Transverse colon (tissue), 3 donors: ENCODE measurements at regions not wholly inside any gene's neighbourhood (a gene's known extent, or its start where the extent isn't known, plus 50 kb on each side); places are given as distances from the start of the nearest gene placed in this dataset.

ENCODE experiments used
- POLR2A ChIP-seq: fragments of 450-650 bp; IDR thresholded peaks from one replicate; pipeline ENCODE4 v1.6.1; 2016; ENCODE audit warnings: antibody characterized with exemption, mild to moderate bottlenecking, moderate library complexity
- TF ChIP-seq, protein P1 (sequence below), 5 experiments: fragments of 200-600 bp in 3 of 5; fragments of 450-650 bp in 2 of 5; sonication (generic) in 3 of 5; IDR thresholded peaks; 1 replicate in 2 of 5; 2 replicates in 3 of 5; pipeline ENCODE4 v1.5.1; 2016 to 2017; ENCODE audit warnings: antibody characterized with exemption in 5 of 5, inconsistent platforms in 3 of 5, mild to moderate bottlenecking in 2 of 5, moderate library complexity in 1 of 5

DNA sequence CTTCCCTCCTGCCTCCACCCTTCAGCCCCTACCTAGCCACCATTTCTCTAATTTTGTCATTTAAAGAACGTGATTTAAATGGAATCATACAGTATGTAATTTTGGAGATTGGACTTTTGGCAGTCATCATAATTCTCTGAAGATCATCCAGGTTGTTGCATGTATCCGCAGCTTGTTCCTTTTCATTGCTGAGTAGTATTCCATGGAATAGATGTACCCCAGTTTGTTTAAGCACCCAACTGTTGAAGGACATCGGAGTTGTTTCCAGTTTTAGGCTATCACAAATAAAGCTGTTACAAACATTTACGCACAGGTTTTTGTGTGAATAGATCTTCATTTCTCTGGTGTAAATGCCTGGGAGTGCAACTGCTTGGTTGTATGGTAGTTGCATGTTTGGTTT, 61.1 kb upstream of the PWP1 start:
- TF ChIP-seq, protein P1, sequence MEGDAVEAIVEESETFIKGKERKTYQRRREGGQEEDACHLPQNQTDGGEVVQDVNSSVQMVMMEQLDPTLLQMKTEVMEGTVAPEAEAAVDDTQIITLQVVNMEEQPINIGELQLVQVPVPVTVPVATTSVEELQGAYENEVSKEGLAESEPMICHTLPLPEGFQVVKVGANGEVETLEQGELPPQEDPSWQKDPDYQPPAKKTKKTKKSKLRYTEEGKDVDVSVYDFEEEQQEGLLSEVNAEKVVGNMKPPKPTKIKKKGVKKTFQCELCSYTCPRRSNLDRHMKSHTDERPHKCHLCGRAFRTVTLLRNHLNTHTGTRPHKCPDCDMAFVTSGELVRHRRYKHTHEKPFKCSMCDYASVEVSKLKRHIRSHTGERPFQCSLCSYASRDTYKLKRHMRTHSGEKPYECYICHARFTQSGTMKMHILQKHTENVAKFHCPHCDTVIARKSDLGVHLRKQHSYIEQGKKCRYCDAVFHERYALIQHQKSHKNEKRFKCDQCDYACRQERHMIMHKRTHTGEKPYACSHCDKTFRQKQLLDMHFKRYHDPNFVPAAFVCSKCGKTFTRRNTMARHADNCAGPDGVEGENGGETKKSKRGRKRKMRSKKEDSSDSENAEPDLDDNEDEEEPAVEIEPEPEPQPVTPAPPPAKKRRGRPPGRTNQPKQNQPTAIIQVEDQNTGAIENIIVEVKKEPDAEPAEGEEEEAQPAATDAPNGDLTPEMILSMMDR (IDR thresholded peaks at IDR 0.05), result no peak
- no peak for TF ChIP-seq POLR2A
